RWPE2 (cell line): ENCODE measurements at regions not wholly inside any gene's neighbourhood (a gene's known extent, or its start where the extent isn't known, plus 50 kb on each side); places are given as distances from the start of the nearest gene placed in this dataset.

Experiments
- ATAC-seq: fragments of 200-7000 bp; cut with Tn5 transposase; 3 replicates; pipeline ENCODE4 v1.9.1; 2021; ENCODE audit warnings: low read depth
- DNase-seq: peaks from one replicate; pipeline ENCODE4 v3.0.0-alpha.2; 2020; ENCODE audit warnings: low spot score
- H3K27ac ChIP-seq: fragments of 450-650 bp; 2 replicates; pipeline ENCODE4 v1.5.1; 2017; ENCODE audit warnings: mild to moderate bottlenecking; ENCODE audit not compliant: poor library complexity, severe bottlenecking
- H3K27me3 ChIP-seq: fragments of 250-450 bp; sonication (Bioruptor Pico); 2 replicates; pipeline ENCODE4 v1.5.1; 2021; ENCODE audit warnings: mild to moderate bottlenecking, moderate library complexity; ENCODE audit not compliant: insufficient read depth, poor library complexity, severe bottlenecking
- H3K36me3 ChIP-seq: fragments of 250-450 bp; sonication (Bioruptor Pico); 2 replicates; pipeline ENCODE4 v1.5.1; 2020; ENCODE audit warnings: low read depth, mild to moderate bottlenecking, moderate library complexity
- H3K4me1 ChIP-seq: fragments of 250-450 bp; sonication (Bioruptor Pico); 2 replicates; pipeline ENCODE4 v1.5.1; 2021; ENCODE audit warnings: mild to moderate bottlenecking, moderate library complexity; ENCODE audit not compliant: insufficient read depth, poor library complexity, severe bottlenecking
- H3K4me3 ChIP-seq: fragments of 250-450 bp; sonication (Bioruptor Pico); 2 replicates; pipeline ENCODE4 v1.5.1; 2021; ENCODE audit warnings: mild to moderate bottlenecking, moderate library complexity; ENCODE audit not compliant: severe bottlenecking
- H3K9me3 ChIP-seq: fragments of 250-450 bp; sonication (Bioruptor Pico); 2 replicates; pipeline ENCODE4 v1.5.1; 2021; ENCODE audit warnings: mild to moderate bottlenecking, moderate library complexity; ENCODE audit not compliant: severe bottlenecking
- CTCF ChIP-seq: fragments of 450-650 bp; IDR thresholded peaks from one replicate; pipeline ENCODE4 v1.5.1; 2017; ENCODE audit warnings: mild to moderate bottlenecking, moderate library complexity; ENCODE audit not compliant: poor library complexity, severe bottlenecking

GRCh38 chr14:106841701-106842100 lies 1315.3 kb downstream of the TMEM121 start:
- H3K27me3 ChIP-seq = no peaks in the 10 kb centered on the region
- H3K27ac ChIP-seq = no peak overlapping the region
- ATAC-seq (peak; percentile 40), DNase-seq (no peak)
- peaks cover 23% of the 10 kb centered on the region for H3K4me1 ChIP-seq
- no peak for TF ChIP-seq CTCF
- no peaks in the 10 kb centered on the region for H3K9me3 ChIP-seq
- H3K4me3 ChIP-seq = no peak overlapping the region
- H3K36me3 ChIP-seq = no peaks in the 10 kb centered on the region

- ATAC-seq = no peak
Measured at GRCh38 chr14:106842687-106843086, 1316.3 kb downstream of the TMEM121 start.

GRCh38 chr14:106843386-106843785 lies 1317.0 kb downstream of the TMEM121 start:
- H3K27me3 ChIP-seq = no peaks in the 10 kb centered on the region
- ATAC-seq = no peak
- no peaks in the 10 kb centered on the region for H3K9me3 ChIP-seq

More at GRCh38 chr14:106842687-106843086, 1316.3 kb downstream of the TMEM121 start:
- Histone ChIP-seq H3K27ac (no peak overlapping the region), H3K27me3 (no peaks in the 10 kb centered on the region), H3K4me3 (no peak overlapping the region), H3K4me1 (peaks cover 33% of the 10 kb centered on the region), H3K36me3 (no peaks in the 10 kb centered on the region), H3K9me3 (no peaks in the 10 kb centered on the region)
- DNase-seq = no peak
- TF ChIP-seq CTCF = peak; percentile 52

GRCh38 chr14:106843951-106844483 lies 1317.6 kb downstream of the TMEM121 start:
- ATAC-seq (no peak), DNase-seq (no peak)
- no peaks in the 10 kb centered on the region for H3K9me3 ChIP-seq
- TF ChIP-seq CTCF = no peak
- no peaks in the 10 kb centered on the region for H3K36me3 ChIP-seq
- H3K27me3 ChIP-seq = no peaks in the 10 kb centered on the region
- H3K27ac ChIP-seq = peak overlapping the region; percentile 63
- peak overlapping the region; percentile 23 for H3K4me3 ChIP-seq
- peaks cover 46% of the 10 kb centered on the region for H3K4me1 ChIP-seq

More at GRCh38 chr14:106843386-106843785, 1317.0 kb downstream of the TMEM121 start:
- TF ChIP-seq CTCF = no peak
- Histone ChIP-seq H3K27ac (no peak overlapping the region), H3K4me1 (peaks cover 40% of the 10 kb centered on the region), H3K36me3 (no peaks in the 10 kb centered on the region), H3K4me3 (no peak overlapping the region)
- no peak for DNase-seq

GRCh38 chr14:106844608-106845285 lies 1318.4 kb downstream of the TMEM121 start:
- Histone ChIP-seq H3K4me3 (peak overlapping the region; percentile 23), H3K27me3 (no peaks in the 10 kb centered on the region), H3K36me3 (no peaks in the 10 kb centered on the region), H3K9me3 (no peaks in the 10 kb centered on the region), H3K4me1 (peaks cover 46% of the 10 kb centered on the region), H3K27ac (peak overlapping the region; percentile 63)
- DNase-seq (no peak), ATAC-seq (no peak)
- TF ChIP-seq CTCF = no peak
